GM12872 (cell line): ENCODE measurements at regions not wholly inside any gene's neighbourhood (a gene's known extent, or its start where the extent isn't known, plus 50 kb on each side); places are given as distances from the start of the nearest gene placed in this dataset.

Source experiments
- TF ChIP-seq, protein P1 (sequence below): IDR thresholded peaks from 3 replicates; pipeline ENCODE4 v1.5.1; 2011; ENCODE audit warnings: low read depth, mild to moderate bottlenecking, low read length, moderate library complexity; ENCODE audit not compliant: insufficient read depth

DNA sequence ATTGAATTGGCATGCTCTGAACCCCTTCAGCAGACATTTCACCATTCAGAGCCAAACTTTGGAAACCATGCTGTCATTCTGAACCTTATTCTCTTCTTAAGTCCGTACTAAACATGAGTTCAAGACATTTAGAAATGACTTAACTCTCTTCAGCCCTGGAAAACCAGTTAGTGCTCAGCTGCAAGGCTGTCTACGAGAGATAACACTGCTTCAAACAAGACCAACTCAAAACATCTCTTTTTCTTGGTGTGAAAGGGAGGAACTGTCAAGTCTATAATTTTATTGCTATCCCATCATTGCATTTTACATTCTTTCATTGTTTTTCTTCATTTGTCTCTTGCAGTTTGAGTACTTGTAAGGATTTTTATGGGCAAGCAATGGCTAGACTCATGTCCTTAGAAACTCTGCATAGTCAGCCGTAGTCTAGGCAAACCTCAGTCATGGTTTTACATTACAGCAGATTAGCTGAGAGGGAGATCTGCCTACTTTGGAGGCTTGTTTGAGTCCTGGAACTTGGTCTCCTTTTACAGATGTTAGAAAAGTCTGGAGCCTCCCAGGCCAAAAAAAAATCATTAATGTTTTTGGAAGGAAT, 120.6 kb upstream of the JADE1 start:
- TF ChIP-seq, protein P1, sequence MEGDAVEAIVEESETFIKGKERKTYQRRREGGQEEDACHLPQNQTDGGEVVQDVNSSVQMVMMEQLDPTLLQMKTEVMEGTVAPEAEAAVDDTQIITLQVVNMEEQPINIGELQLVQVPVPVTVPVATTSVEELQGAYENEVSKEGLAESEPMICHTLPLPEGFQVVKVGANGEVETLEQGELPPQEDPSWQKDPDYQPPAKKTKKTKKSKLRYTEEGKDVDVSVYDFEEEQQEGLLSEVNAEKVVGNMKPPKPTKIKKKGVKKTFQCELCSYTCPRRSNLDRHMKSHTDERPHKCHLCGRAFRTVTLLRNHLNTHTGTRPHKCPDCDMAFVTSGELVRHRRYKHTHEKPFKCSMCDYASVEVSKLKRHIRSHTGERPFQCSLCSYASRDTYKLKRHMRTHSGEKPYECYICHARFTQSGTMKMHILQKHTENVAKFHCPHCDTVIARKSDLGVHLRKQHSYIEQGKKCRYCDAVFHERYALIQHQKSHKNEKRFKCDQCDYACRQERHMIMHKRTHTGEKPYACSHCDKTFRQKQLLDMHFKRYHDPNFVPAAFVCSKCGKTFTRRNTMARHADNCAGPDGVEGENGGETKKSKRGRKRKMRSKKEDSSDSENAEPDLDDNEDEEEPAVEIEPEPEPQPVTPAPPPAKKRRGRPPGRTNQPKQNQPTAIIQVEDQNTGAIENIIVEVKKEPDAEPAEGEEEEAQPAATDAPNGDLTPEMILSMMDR = no peak

- TF ChIP-seq, protein P1 = no peak
These were observed 121.3 kb upstream of the JADE1 start for GRCh38 chr4:128688033-128688721.

DNA sequence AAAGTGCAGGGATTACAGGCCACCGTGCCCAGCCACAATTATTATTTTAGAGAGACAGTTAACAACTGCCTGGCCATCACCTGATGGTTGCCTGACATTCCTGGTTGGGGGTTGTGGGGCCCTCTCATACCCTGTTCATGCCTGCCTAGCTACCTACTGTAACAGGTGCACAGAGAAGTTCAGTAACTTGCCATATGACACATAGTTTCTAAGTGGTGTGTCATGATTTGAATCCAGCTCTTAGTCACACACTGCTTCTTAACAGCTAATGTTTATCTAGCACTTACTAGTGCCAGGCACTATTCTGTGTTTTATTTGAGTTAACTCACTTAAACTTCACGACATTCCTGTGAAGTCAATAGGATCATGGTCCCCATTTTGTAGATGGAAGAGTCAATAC, 122.7 kb upstream of the JADE1 start:
- TF ChIP-seq, protein P1 = no peak

- TF ChIP-seq, protein P1 = no peak
These were observed 123.5 kb upstream of the JADE1 start for GRCh38 chr4:128686032-128686465.

GRCh38 chr4:128684016-128684415, 125.5 kb upstream of the JADE1 start:
- TF ChIP-seq, protein P1 = no peak

- TF ChIP-seq, protein P1 = no peak
These were observed 126.4 kb upstream of the JADE1 start for GRCh38 chr4:128682942-128683666.

DNA sequence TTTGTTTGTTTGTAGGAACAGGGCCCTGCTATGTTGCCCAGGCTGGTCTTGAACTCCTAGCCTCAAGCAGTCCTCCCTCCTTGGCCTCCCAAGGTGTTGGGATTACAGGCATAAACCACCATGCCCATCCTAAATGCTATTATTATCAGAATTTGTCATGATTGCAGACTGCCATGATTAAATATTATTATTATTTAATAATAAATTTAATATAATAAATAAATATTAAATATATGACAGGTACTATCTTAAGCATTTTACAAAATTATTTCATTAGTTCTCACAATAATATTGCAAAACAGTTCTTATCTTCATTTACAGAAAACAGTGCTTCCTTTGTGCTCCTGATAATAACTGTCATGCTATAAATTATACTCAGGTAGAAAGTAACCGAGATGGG, 133.4 kb upstream of the JADE1 start:
- TF ChIP-seq, protein P1 = no peak
